ENCODE measurements at regions not wholly inside any gene's neighbourhood (a gene's known extent, or its start where the extent isn't known, plus 50 kb on each side); places are given as distances from the start of the nearest gene placed in this dataset.

- intact Hi-C loops (cut with micrococcal nuclease) = no loop called here
- Histone ChIP-seq H3K27ac (ENCODE audit: low read depth, low read length) (no peak overlapping the region), H3K9me3 (ENCODE audit: control insufficient read depth in 2 of 3, low read length in 3 of 3) (no peaks in the 10 kb centered on the region), H3K27me3 (ENCODE audit: control insufficient read depth in 2 of 2, insufficient read depth in 2 of 2, low read length in 2 of 2) (no peaks in the 10 kb centered on the region), H3K36me3 (ENCODE audit: control insufficient read depth in 2 of 3, insufficient read depth in 3 of 3, low read length in 3 of 3) (no peaks in the 10 kb centered on the region), H3K4me3 (ENCODE audit: low read length) (no peak overlapping the region), H3K4me1 (ENCODE audit: control insufficient read depth in 2 of 2, insufficient read depth in 2 of 2, low read length in 2 of 2) (no peaks in the 10 kb centered on the region)
- H3K9me3 Mint-ChIP-seq = no peaks in the 10 kb centered on the region
- DNase-seq (no peak), ATAC-seq (no peak)
- H3K27ac Mint-ChIP-seq = no peak overlapping the region
- POLR2A ChIA-PET = no interaction called here
- H3K27me3 Mint-ChIP-seq = peaks cover 0 to 4% (median 0%) of the 10 kb centered on the region in 5 donors
- no peak overlapping the region for H3K4me3 Mint-ChIP-seq
- CTCF ChIA-PET = no interaction called here
- no peaks in the 10 kb centered on the region for H3K36me3 Mint-ChIP-seq
- H3K4me1 Mint-ChIP-seq = peaks cover 0 to 1% (median 0%) of the 10 kb centered on the region in 7 donors
These were observed 202.9 kb downstream of the KBTBD8 start for GRCh38 chr3:67201026-67201425.

- no peaks in the 10 kb centered on the region for H3K9me3 Mint-ChIP-seq
- H3K27ac Mint-ChIP-seq = no peak overlapping the region
- peaks cover 0 to 4% (median 0%) of the 10 kb centered on the region in 5 donors for H3K27me3 Mint-ChIP-seq
- H3K4me3 Mint-ChIP-seq = no peak overlapping the region
- CTCF ChIA-PET = no interaction called here
- Histone ChIP-seq H3K27ac (ENCODE audit: low read depth, low read length) (no peak overlapping the region), H3K4me1 (ENCODE audit: control insufficient read depth in 2 of 2, insufficient read depth in 2 of 2, low read length in 2 of 2) (no peaks in the 10 kb centered on the region), H3K27me3 (ENCODE audit: control insufficient read depth in 2 of 2, insufficient read depth in 2 of 2, low read length in 2 of 2) (no peaks in the 10 kb centered on the region), H3K9me3 (ENCODE audit: control insufficient read depth in 2 of 3, low read length in 3 of 3) (no peaks in the 10 kb centered on the region), H3K36me3 (ENCODE audit: control insufficient read depth in 2 of 3, insufficient read depth in 3 of 3, low read length in 3 of 3) (no peaks in the 10 kb centered on the region), H3K4me3 (ENCODE audit: low read length) (no peak overlapping the region)
- POLR2A ChIA-PET = no interaction called here
- intact Hi-C loops (cut with micrococcal nuclease) = no loop called here
- ATAC-seq (no peak), DNase-seq (no peak)
- H3K4me1 Mint-ChIP-seq = peaks cover 0 to 1% (median 0%) of the 10 kb centered on the region in 7 donors
- H3K36me3 Mint-ChIP-seq = no peaks in the 10 kb centered on the region
These were observed 203.9 kb downstream of the KBTBD8 start for GRCh38 chr3:67202053-67202452.

- ATAC-seq (no peak), DNase-seq (no peak)
- no peaks in the 10 kb centered on the region for H3K4me1 ChIP-seq (ENCODE audit: control insufficient read depth in 2 of 2, insufficient read depth in 2 of 2, low read length in 2 of 2)
- H3K4me3 ChIP-seq (ENCODE audit: low read length) = no peak overlapping the region
- Mint-ChIP-seq H3K4me1 (peaks cover 0 to 1% (median 0%) of the 10 kb centered on the region in 7 donors), H3K4me3 (no peak overlapping the region), H3K9me3 (no peaks in the 10 kb centered on the region), H3K27me3 (peaks cover 0 to 2% (median 0%) of the 10 kb centered on the region in 5 donors), H3K36me3 (no peaks in the 10 kb centered on the region), H3K27ac (no peak overlapping the region)
- H3K27me3 ChIP-seq (ENCODE audit: control insufficient read depth in 2 of 2, insufficient read depth in 2 of 2, low read length in 2 of 2) = no peaks in the 10 kb centered on the region
- H3K27ac ChIP-seq (ENCODE audit: low read depth, low read length) = no peak overlapping the region
- H3K9me3 ChIP-seq (ENCODE audit: control insufficient read depth in 2 of 3, low read length in 3 of 3) = no peaks in the 10 kb centered on the region
- ChIA-PET POLR2A (no interaction called here), CTCF (no interaction called here)
- intact Hi-C loops (cut with micrococcal nuclease) = no loop called here
- H3K36me3 ChIP-seq (ENCODE audit: control insufficient read depth in 2 of 3, insufficient read depth in 3 of 3, low read length in 3 of 3) = no peaks in the 10 kb centered on the region
These were observed 206.8 kb downstream of the KBTBD8 start for GRCh38 chr3:67204951-67205350.

- no peak overlapping the region for H3K4me3 ChIP-seq (ENCODE audit: low read length)
These were observed 217.6 kb downstream of the KBTBD8 start for GRCh38 chr3:67215690-67216089.

GRCh38 chr3:67227030-67227429 is 228.9 kb downstream of the KBTBD8 start:
- intact Hi-C loops (cut with micrococcal nuclease) = no loop called here
- H3K27me3 ChIP-seq (ENCODE audit: control insufficient read depth in 2 of 2, insufficient read depth in 2 of 2, low read length in 2 of 2) = no peaks in the 10 kb centered on the region
- no peak overlapping the region for H3K27ac ChIP-seq (ENCODE audit: low read depth, low read length)
- ATAC-seq = no peak
- no peaks in the 10 kb centered on the region for H3K4me1 ChIP-seq (ENCODE audit: control insufficient read depth in 2 of 2, insufficient read depth in 2 of 2, low read length in 2 of 2)
- ChIA-PET CTCF (no interaction called here), POLR2A (no interaction called here)
- H3K9me3 Mint-ChIP-seq = no peaks in the 10 kb centered on the region
- H3K36me3 ChIP-seq (ENCODE audit: control insufficient read depth in 2 of 3, insufficient read depth in 3 of 3, low read length in 3 of 3) = no peaks in the 10 kb centered on the region
- no peaks in the 10 kb centered on the region for H3K9me3 ChIP-seq (ENCODE audit: control insufficient read depth in 2 of 3, low read length in 3 of 3)
- H3K36me3 Mint-ChIP-seq = no peaks in the 10 kb centered on the region
- DNase-seq = no peak
- no peaks in the 10 kb centered on the region for H3K27me3 Mint-ChIP-seq
- no peaks in the 10 kb centered on the region for H3K4me1 Mint-ChIP-seq
- no peak overlapping the region for H3K27ac Mint-ChIP-seq
- no peak overlapping the region for H3K4me3 ChIP-seq (ENCODE audit: low read length)
- H3K4me3 Mint-ChIP-seq = no peak overlapping the region

More at GRCh38 chr3:67215690-67216089, 217.6 kb downstream of the KBTBD8 start:
- intact Hi-C loops (cut with micrococcal nuclease) = no loop called here
- no peak overlapping the region for H3K27ac ChIP-seq (ENCODE audit: low read depth, low read length)
- no peaks in the 10 kb centered on the region for H3K4me1 ChIP-seq (ENCODE audit: control insufficient read depth in 2 of 2, insufficient read depth in 2 of 2, low read length in 2 of 2)
- POLR2A ChIA-PET = no interaction called here
- no peak overlapping the region for H3K27ac Mint-ChIP-seq
- peaks cover 0 to 3% (median 0%) of the 10 kb centered on the region in 5 donors for H3K27me3 Mint-ChIP-seq
- H3K4me1 Mint-ChIP-seq = no peaks in the 10 kb centered on the region
- CTCF ChIA-PET = no interaction called here
- no peaks in the 10 kb centered on the region for H3K9me3 Mint-ChIP-seq
- no peaks in the 10 kb centered on the region for H3K9me3 ChIP-seq (ENCODE audit: control insufficient read depth in 2 of 3, low read length in 3 of 3)
- H3K27me3 ChIP-seq (ENCODE audit: control insufficient read depth in 2 of 2, insufficient read depth in 2 of 2, low read length in 2 of 2) = no peaks in the 10 kb centered on the region
- ATAC-seq = no peak
- no peak for DNase-seq
- H3K4me3 Mint-ChIP-seq = no peak overlapping the region
- no peaks in the 10 kb centered on the region for H3K36me3 Mint-ChIP-seq
- no peaks in the 10 kb centered on the region for H3K36me3 ChIP-seq (ENCODE audit: control insufficient read depth in 2 of 3, insufficient read depth in 3 of 3, low read length in 3 of 3)

GRCh38 chr3:67228136-67228535 is 230.0 kb downstream of the KBTBD8 start:
- intact Hi-C loops (cut with micrococcal nuclease) = no loop called here
- DNase-seq = no peak
- H3K27me3 ChIP-seq (ENCODE audit: control insufficient read depth in 2 of 2, insufficient read depth in 2 of 2, low read length in 2 of 2) = no peaks in the 10 kb centered on the region
- Mint-ChIP-seq H3K4me3 (no peak overlapping the region), H3K27me3 (no peaks in the 10 kb centered on the region), H3K27ac (no peak overlapping the region), H3K9me3 (no peaks in the 10 kb centered on the region), H3K4me1 (no peaks in the 10 kb centered on the region), H3K36me3 (no peaks in the 10 kb centered on the region)
- no peak overlapping the region for H3K27ac ChIP-seq (ENCODE audit: low read depth, low read length)
- no peak for ATAC-seq
- H3K9me3 ChIP-seq (ENCODE audit: control insufficient read depth in 2 of 3, low read length in 3 of 3) = no peaks in the 10 kb centered on the region
- POLR2A ChIA-PET = no interaction called here
- H3K4me3 ChIP-seq (ENCODE audit: low read length) = no peak overlapping the region
- CTCF ChIA-PET = no interaction called here
- no peaks in the 10 kb centered on the region for H3K36me3 ChIP-seq (ENCODE audit: control insufficient read depth in 2 of 3, insufficient read depth in 3 of 3, low read length in 3 of 3)
- no peaks in the 10 kb centered on the region for H3K4me1 ChIP-seq (ENCODE audit: control insufficient read depth in 2 of 2, insufficient read depth in 2 of 2, low read length in 2 of 2)

- H3K27ac ChIP-seq (ENCODE audit: low read depth, low read length) = no peak overlapping the region
- H3K4me1 ChIP-seq (ENCODE audit: control insufficient read depth in 2 of 2, insufficient read depth in 2 of 2, low read length in 2 of 2) = no peaks in the 10 kb centered on the region
- no peaks in the 10 kb centered on the region for H3K9me3 ChIP-seq (ENCODE audit: control insufficient read depth in 2 of 3, low read length in 3 of 3)
- Mint-ChIP-seq H3K4me1 (no peaks in the 10 kb centered on the region), H3K27me3 (no peaks in the 10 kb centered on the region), H3K27ac (no peak overlapping the region), H3K9me3 (no peaks in the 10 kb centered on the region), H3K4me3 (no peak overlapping the region), H3K36me3 (no peaks in the 10 kb centered on the region)
- no peaks in the 10 kb centered on the region for H3K27me3 ChIP-seq (ENCODE audit: control insufficient read depth in 2 of 2, insufficient read depth in 2 of 2, low read length in 2 of 2)
- no peaks in the 10 kb centered on the region for H3K36me3 ChIP-seq (ENCODE audit: control insufficient read depth in 2 of 3, insufficient read depth in 3 of 3, low read length in 3 of 3)
- ChIA-PET CTCF (no interaction called here), POLR2A (no interaction called here)
- no peak for ATAC-seq
- DNase-seq = no peak
- no peak overlapping the region for H3K4me3 ChIP-seq (ENCODE audit: low read length)
- intact Hi-C loops (cut with micrococcal nuclease) = no loop called here
These were observed 234.5 kb downstream of the KBTBD8 start for GRCh38 chr3:67232642-67233041.

Data from naive thymus-derived CD4-positive, alpha-beta T cell (primary cell).